Adrenal gland (tissue), 9 donors: ENCODE measurements at regions not wholly inside any gene's neighbourhood (a gene's known extent, or its start where the extent isn't known, plus 50 kb on each side); places are given as distances from the start of the nearest gene placed in this dataset.

Experiments used
- DNase-seq, 7 donors: peaks; one replicate each; pipeline ENCODE4 v3.0.0-alpha.2; 2019 to 2020
- H3K27ac ChIP-seq, 5 donors: fragments of 200-600 bp; sonication (generic) in 4 of 5; 1 replicate in 3 of 5; 2 replicates in 2 of 5; pipeline versions ENCODE4 v1.5.1 to v1.8.0; 2016 to 2020; ENCODE audit warnings: mild to moderate bottlenecking in 1 of 5
- H3K27me3 ChIP-seq: fragments of 200-600 bp; 2 replicates; pipeline ENCODE4 v1.8.0; 2021
- H3K36me3 ChIP-seq, 2 donors: fragments of 200-600 bp; replicated peaks in 1 of 2; 1 replicate in 1 of 2; 2 replicates in 1 of 2; pipeline versions ENCODE4 v1.5.1 to v1.8.0; 2018 to 2022
- H3K4me1 ChIP-seq, 2 donors: fragments of 200-600 bp; replicated peaks in 1 of 2; 1 replicate in 1 of 2; 2 replicates in 1 of 2; pipeline versions ENCODE4 v1.5.1 to v1.8.0; 2018 to 2021
- H3K4me3 ChIP-seq, 4 donors: fragments of 200-600 bp; sonication (generic) in 3 of 4; one replicate each; pipeline ENCODE4 v1.5.1; 2016 to 2018
- H3K9me3 ChIP-seq, 3 donors: fragments of 200-600 bp; sonication (generic) in 1 of 3; replicated peaks in 1 of 3; 1 replicate in 2 of 3; 2 replicates in 1 of 3; pipeline versions ENCODE4 v1.5.1 to v1.8.0; 2016 to 2021
- POLR2A ChIP-seq, 2 donors: fragments of 450-650 bp; IDR thresholded peaks; one replicate each; pipeline ENCODE4 v1.6.1; 2017; ENCODE audit warnings: antibody characterized with exemption in 2 of 2, mild to moderate bottlenecking in 2 of 2, moderate library complexity in 1 of 2
- WGBS, 4 donors: extraction: QIAGEN DNeasy Blood & Tissue Kit in 2 of 4; methylation state at CpG; one replicate each; pipeline versions ENCODE4 v1.1.5 to v1.1.7; 2013 to 2017; 5-methylcytosine and 5-hydroxymethylcytosine counted together
- intact Hi-C, 2 donors: fragments of 100-400 bp; cut with DNase I; formaldehyde crosslinking; loops; one replicate each; pipeline versions ENCODE4 v1.14.1 to v1.15.0; 2022 to 2023
- TF ChIP-seq, protein P1 (sequence below), 6 experiments: fragments of 450-650 bp in 4 of 6; fragments of 200-600 bp in 2 of 6; sonication (generic) in 1 of 6; IDR thresholded peaks; 1 replicate in 5 of 6; 2 replicates in 1 of 6; pipeline versions ENCODE4 v1.5.1 to v1.8.0; 2016 to 2021; ENCODE audit warnings: antibody characterized with exemption in 6 of 6, mild to moderate bottlenecking in 2 of 6, moderate library complexity in 1 of 6
- donor health status: healthy with polysubstance abuse.
- donor health status: Bipolar disorder and iron deficiency.
- donor health status: DM: yes; HTN: yes; CAD: no.
- donor health status: DM: no; HTN: no; CAD: no.
- donor health status: DM: no; HTN: no; CAD: no.

DNA sequence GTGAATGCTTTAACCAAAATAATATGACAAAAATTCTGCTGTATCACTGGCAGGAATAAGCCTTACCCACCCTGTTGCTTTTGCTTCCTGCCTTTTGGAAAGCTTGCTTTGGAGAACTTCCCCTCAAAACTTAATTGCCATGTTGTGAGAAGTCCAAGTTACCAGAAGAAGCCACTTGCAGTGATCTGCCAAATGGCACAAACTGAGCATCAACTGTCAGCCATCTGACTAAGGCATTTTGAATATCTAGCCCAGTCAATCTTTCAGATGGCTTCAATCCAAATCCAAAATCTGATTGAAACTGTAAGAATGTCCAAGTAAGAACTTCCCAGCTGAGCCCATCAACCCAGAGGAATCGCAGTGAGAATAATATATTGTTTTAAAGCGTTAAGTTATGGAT, 216.5 kb upstream of the ZC3H15 start:
- H3K27ac ChIP-seq, result no peak overlapping the region
- TF ChIP-seq, protein P1, sequence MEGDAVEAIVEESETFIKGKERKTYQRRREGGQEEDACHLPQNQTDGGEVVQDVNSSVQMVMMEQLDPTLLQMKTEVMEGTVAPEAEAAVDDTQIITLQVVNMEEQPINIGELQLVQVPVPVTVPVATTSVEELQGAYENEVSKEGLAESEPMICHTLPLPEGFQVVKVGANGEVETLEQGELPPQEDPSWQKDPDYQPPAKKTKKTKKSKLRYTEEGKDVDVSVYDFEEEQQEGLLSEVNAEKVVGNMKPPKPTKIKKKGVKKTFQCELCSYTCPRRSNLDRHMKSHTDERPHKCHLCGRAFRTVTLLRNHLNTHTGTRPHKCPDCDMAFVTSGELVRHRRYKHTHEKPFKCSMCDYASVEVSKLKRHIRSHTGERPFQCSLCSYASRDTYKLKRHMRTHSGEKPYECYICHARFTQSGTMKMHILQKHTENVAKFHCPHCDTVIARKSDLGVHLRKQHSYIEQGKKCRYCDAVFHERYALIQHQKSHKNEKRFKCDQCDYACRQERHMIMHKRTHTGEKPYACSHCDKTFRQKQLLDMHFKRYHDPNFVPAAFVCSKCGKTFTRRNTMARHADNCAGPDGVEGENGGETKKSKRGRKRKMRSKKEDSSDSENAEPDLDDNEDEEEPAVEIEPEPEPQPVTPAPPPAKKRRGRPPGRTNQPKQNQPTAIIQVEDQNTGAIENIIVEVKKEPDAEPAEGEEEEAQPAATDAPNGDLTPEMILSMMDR (IDR thresholded peaks at IDR 0.05), result no peak
- no peak for TF ChIP-seq POLR2A (IDR thresholded peaks at IDR 0.05)
- H3K27me3 ChIP-seq, result no peaks in the 10 kb centered on the region
- no peaks in the 10 kb centered on the region for H3K4me1 ChIP-seq
- H3K9me3 ChIP-seq, result peaks cover 0 to 6% (median 4%) of the 10 kb centered on the region in 3 donors
- intact Hi-C loops, result no loop called here
- no peaks in the 10 kb centered on the region for H3K36me3 ChIP-seq
- H3K4me3 ChIP-seq, result no peak overlapping the region
- DNase-seq, result no peak
- 90 to 100% (median 96%) methylated on average over 2 of the region's 2 CpGs for WGBS, 4 donors

DNA sequence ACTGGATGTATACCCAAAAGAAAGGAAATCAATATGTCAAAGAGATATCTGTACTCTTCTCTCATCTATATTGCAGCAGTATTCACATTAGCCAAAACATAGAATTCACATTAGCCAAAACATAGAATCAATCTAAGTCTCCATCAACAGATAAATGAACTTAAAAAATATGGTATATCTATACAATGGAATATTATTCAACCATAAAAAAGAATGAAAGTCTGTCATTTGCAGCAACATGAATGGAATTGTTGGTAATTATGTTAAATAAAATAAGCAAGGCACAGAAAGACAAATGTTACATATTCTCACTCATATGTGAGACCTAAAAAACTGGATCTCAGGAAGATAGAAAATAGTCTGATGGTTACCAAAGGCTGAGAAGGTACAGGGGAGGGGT, 212.1 kb upstream of the ZC3H15 start:
- no peaks in the 10 kb centered on the region for H3K4me1 ChIP-seq
- DNase-seq, result no peak
- no peak overlapping the region for H3K4me3 ChIP-seq
- no peak for TF ChIP-seq POLR2A (IDR thresholded peaks at IDR 0.05)
- no peaks in the 10 kb centered on the region for H3K36me3 ChIP-seq
- intact Hi-C loops, result no loop called here
- no peaks in the 10 kb centered on the region for H3K27me3 ChIP-seq
- H3K9me3 ChIP-seq, result peaks cover 0 to 6% (median 0%) of the 10 kb centered on the region in 3 donors
- no peak overlapping the region for H3K27ac ChIP-seq

DNA sequence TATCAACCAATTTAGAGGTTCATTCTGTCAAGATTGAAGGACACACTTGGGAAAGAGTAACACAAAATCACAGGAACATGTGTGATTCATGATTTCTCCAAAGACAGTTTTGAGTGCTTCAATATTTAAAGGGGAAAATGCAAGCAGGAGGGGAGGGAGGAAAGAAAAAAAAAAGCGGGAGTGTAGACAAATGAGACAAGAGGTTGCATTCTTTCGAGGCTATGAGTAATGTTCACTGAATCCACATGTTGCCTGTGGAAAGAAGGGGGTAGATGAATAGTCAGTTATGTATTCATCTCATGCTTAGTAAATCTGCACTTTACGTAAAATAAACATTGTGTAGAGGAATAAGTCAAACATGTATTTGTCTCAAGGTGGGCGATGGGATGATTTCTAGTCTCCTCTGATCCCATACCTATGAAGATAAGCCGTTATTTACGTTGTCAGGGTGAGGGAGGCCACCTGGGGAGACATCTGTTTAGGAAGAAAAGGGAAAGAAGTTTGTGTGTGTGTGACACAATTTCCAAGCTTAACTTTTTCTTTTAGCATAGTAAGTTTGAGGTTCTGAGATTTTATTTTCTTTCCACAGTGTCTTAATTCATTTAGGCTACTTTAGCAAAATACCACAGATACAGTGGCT, 211.0 kb upstream of the ZC3H15 start:
- intact Hi-C loops, result no loop called here
- H3K27ac ChIP-seq, result no peak overlapping the region
- no peaks in the 10 kb centered on the region for H3K36me3 ChIP-seq
- H3K27me3 ChIP-seq, result no peaks in the 10 kb centered on the region
- H3K4me1 ChIP-seq, result no peaks in the 10 kb centered on the region
- no peak for TF ChIP-seq POLR2A (IDR thresholded peaks at IDR 0.05)
- TF ChIP-seq, protein P1 (IDR thresholded peaks at IDR 0.05), result no peak
- DNase-seq, result no peak
- peaks cover 0 to 6% (median 0%) of the 10 kb centered on the region in 3 donors for H3K9me3 ChIP-seq
- H3K4me3 ChIP-seq, result no peak overlapping the region
- WGBS, 4 donors, result 74 to 85% (median 83%) methylated on average over 6 of the region's 6 CpGs

DNA sequence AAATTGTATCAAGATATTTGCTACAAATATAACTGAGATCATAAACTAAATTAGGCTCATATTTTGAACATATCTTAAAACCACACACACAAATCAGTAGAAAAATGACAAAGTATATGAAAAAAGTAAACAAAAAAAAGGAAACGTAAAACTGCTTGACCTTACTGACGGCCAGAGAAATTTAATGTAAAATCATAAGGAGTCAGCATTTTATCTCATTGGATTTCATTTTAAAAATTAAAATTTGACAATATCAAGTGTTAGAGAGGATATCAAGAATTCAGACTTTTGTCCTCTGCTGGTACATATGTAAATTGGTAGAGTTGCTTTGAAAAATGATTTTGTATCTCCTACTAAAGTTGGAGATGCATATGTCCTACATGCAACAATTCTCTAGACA, 209.2 kb upstream of the ZC3H15 start:
- Histone ChIP-seq H3K4me3 (no peak overlapping the region), H3K9me3 (peaks cover 0 to 6% (median 0%) of the 10 kb centered on the region in 3 donors), H3K4me1 (no peaks in the 10 kb centered on the region), H3K27ac (no peak overlapping the region), H3K27me3 (no peaks in the 10 kb centered on the region), H3K36me3 (no peaks in the 10 kb centered on the region)
- DNase-seq, result no peak
- intact Hi-C loops, result no loop called here
- TF ChIP-seq, protein P1 (IDR thresholded peaks at IDR 0.05), result no peak
- TF ChIP-seq POLR2A (IDR thresholded peaks at IDR 0.05), result no peak
- WGBS, 4 donors, result 82 to 89% (median 85%) methylated on average over 2 of the region's 2 CpGs

DNA sequence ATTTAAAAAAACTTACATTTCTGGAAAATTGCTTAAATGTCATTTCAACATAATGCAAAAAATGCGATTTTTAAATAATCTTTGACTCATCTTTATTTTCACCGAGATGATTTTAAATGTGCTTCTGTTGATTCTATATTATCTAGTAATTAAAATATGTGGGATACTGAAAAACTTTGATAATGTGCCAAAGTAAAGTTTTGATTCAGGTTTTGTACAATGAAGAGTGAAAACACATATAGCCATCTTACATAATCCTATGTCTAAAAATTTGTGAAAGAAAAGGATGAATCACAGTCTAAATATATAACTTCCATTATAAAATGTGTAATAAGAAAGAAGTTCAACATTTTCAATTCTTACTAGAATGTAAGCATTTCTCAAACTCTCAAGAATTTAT, 204.3 kb upstream of the ZC3H15 start:
- Histone ChIP-seq H3K27ac (no peak overlapping the region), H3K4me3 (no peak overlapping the region), H3K9me3 (no peaks in the 10 kb centered on the region), H3K36me3 (no peaks in the 10 kb centered on the region), H3K27me3 (no peaks in the 10 kb centered on the region), H3K4me1 (no peaks in the 10 kb centered on the region)
- TF ChIP-seq, protein P1 (IDR thresholded peaks at IDR 0.05), result no peak
- no peak for TF ChIP-seq POLR2A (IDR thresholded peaks at IDR 0.05)
- DNase-seq, result no peak
- whole genome bisulfite sequencing, 4 donors, result 81 to 94% (median 92%) methylated on average over 2 of the region's 2 CpGs
- intact Hi-C loops, result no loop called here
